A549 (cell line): ENCODE measurements at regions not wholly inside any gene's neighbourhood (a gene's known extent, or its start where the extent isn't known, plus 50 kb on each side); places are given as distances from the start of the nearest gene placed in this dataset.
"Not testable (repeated sequence)": the region's sequence is repeated elsewhere in the genome, so short reads cannot be mapped to it uniquely, and the experiment has no call there.

Experiments used
- CTCF ChIP-seq: fragments of >200 bp; sonication (Bioruptor Twin); formaldehyde crosslinking; IDR thresholded peaks from 3 replicates; pipeline ENCODE4 v1.5.1; 2016
- POLR2A ChIP-seq: IDR thresholded peaks from 2 replicates; pipeline ENCODE4 v1.6.1; 2012; ENCODE audit warnings: mild to moderate bottlenecking, low read length

- TF ChIP-seq CTCF, POLR2A: not testable (repeated sequence)
These were observed 100.0 kb upstream of the FAN1 start for GRCh38 chr15:30803703-30804102.
